GM23338 (cell line): ENCODE measurements at regions not wholly inside any gene's neighbourhood (a gene's known extent, or its start where the extent isn't known, plus 50 kb on each side); places are given as distances from the start of the nearest gene placed in this dataset.

ENCODE experiments used
- ATAC-seq: fragments of 200-7000 bp; cut with Tn5 transposase; 3 replicates; pipeline ENCODE4 v1.9.1; 2020
- DNase-seq: peaks from one replicate; pipeline ENCODE4 v3.0.0-alpha.2; 2015; ENCODE audit warnings: low spot score
- H2AFZ ChIP-seq: fragments of 200-600 bp; sonication (generic); 2 replicates; pipeline ENCODE4 v1.8.0; 2016; ENCODE audit warnings: antibody characterized with exemption, mild to moderate bottlenecking, moderate library complexity
- H3F3A ChIP-seq: fragments of 200-600 bp; sonication (generic); replicated peaks from 2 replicates; pipeline ENCODE4 v1.8.0; 2017; ENCODE audit warnings: antibody characterized with exemption, mixed run types, low read depth
- H3K27ac ChIP-seq: fragments of 200-600 bp; sonication (generic); 2 replicates; pipeline ENCODE4 v1.6.1; 2016; ENCODE audit warnings: low read depth
- H3K27me3 ChIP-seq: fragments of 200-600 bp; sonication (generic); 2 replicates; pipeline ENCODE4 v1.8.0; 2016; ENCODE audit warnings: mild to moderate bottlenecking, mixed run types, moderate library complexity; ENCODE audit not compliant: insufficient read depth
- H3K36me3 ChIP-seq: fragments of 200-600 bp; sonication (generic); 2 replicates; pipeline ENCODE4 v1.8.0; 2016; ENCODE audit warnings: mild to moderate bottlenecking; ENCODE audit not compliant: insufficient read depth
- H3K4me1 ChIP-seq: fragments of 200-600 bp; sonication (generic); 2 replicates; pipeline ENCODE4 v1.8.0; 2016; ENCODE audit warnings: mild to moderate bottlenecking, moderate library complexity; ENCODE audit not compliant: insufficient read depth
- H3K4me2 ChIP-seq: fragments of 200-600 bp; sonication (generic); 2 replicates; pipeline ENCODE4 v1.7.1; 2017; ENCODE audit warnings: mixed run types
- H3K4me3 ChIP-seq: fragments of 200-600 bp; sonication (generic); 2 replicates; pipeline ENCODE4 v1.6.1; 2016; ENCODE audit warnings: mixed run types
- H3K79me2 ChIP-seq: fragments of 200-600 bp; sonication (generic); replicated peaks from 2 replicates; pipeline ENCODE4 v1.8.0; 2017; ENCODE audit warnings: mild to moderate bottlenecking; ENCODE audit not compliant: insufficient read depth
- H3K9me2 ChIP-seq: fragments of 200-600 bp; sonication (generic); 2 replicates; pipeline ENCODE4 v1.8.0; 2017; ENCODE audit not compliant: insufficient read depth
- H4K20me1 ChIP-seq: fragments of 200-600 bp; sonication (generic); replicated peaks from 2 replicates; pipeline ENCODE4 v1.8.0; 2017; ENCODE audit warnings: mild to moderate bottlenecking; ENCODE audit not compliant: insufficient read depth
- H3K27ac Mint-ChIP-seq: 2 replicates; pipeline ENCODE4 v1.8.0; 2020; ENCODE audit warnings: inconsistent platforms, mild to moderate bottlenecking, moderate library complexity, mixed read lengths
- H3K27me3 Mint-ChIP-seq: 3 replicates; pipeline ENCODE4 v1.8.0; 2022; ENCODE audit warnings: low read depth, mild to moderate bottlenecking, moderate library complexity, mixed read lengths, inconsistent platforms; ENCODE audit not compliant: insufficient read depth, poor library complexity
- H3K36me3 Mint-ChIP-seq: 3 replicates; pipeline ENCODE4 v1.8.0; 2021; ENCODE audit warnings: low read depth, mild to moderate bottlenecking, inconsistent platforms, moderate library complexity, mixed read lengths
- H3K4me1 Mint-ChIP-seq: 3 replicates; pipeline ENCODE4 v1.8.0; 2020; ENCODE audit warnings: mild to moderate bottlenecking, inconsistent platforms, mixed read lengths
- H3K4me3 Mint-ChIP-seq: 3 replicates; pipeline ENCODE4 v1.8.0; 2021; ENCODE audit warnings: moderate library complexity, mild to moderate bottlenecking, inconsistent platforms, mixed read lengths
- H3K9me3 Mint-ChIP-seq: 3 replicates; pipeline ENCODE4 v1.8.0; 2020; ENCODE audit warnings: moderate library complexity, mild to moderate bottlenecking, inconsistent platforms, mixed read lengths
- CREB1 ChIP-seq: fragments of 250-450 bp; sonication (Bioruptor Pico); IDR thresholded peaks from 2 replicates; pipeline ENCODE4 v1.5.0; 2020; ENCODE audit warnings: low read depth, mild to moderate bottlenecking, moderate library complexity
- ETS1 ChIP-seq: IDR thresholded peaks from 2 replicates; pipeline ENCODE4 v1.6.1; 2016; ENCODE audit warnings: antibody characterized with exemption
- EZH2 ChIP-seq: fragments of 200-600 bp; sonication (generic); IDR thresholded peaks from one replicate; pipeline ENCODE4 v1.8.0; 2017; ENCODE audit warnings: antibody characterized with exemption, mild to moderate bottlenecking, low read depth; ENCODE audit not compliant: unreplicated experiment
- EZH2phosphoT487 ChIP-seq: fragments of 200-600 bp; sonication (generic); IDR thresholded peaks from one replicate; pipeline ENCODE4 v1.8.1; 2018; ENCODE audit warnings: antibody characterized with exemption; ENCODE audit not compliant: unreplicated experiment
- JUNB ChIP-seq: IDR thresholded peaks from one replicate; pipeline ENCODE4 v1.6.1; 2016; ENCODE audit warnings: antibody characterized with exemption; ENCODE audit not compliant: unreplicated experiment
- NANOG ChIP-seq: IDR thresholded peaks from 2 replicates; pipeline ENCODE4 v1.6.1; 2016; ENCODE audit warnings: antibody characterized with exemption, borderline replicate concordance
- POLR2AphosphoS5 ChIP-seq: IDR thresholded peaks from 2 replicates; pipeline ENCODE4 v1.6.1; 2016; ENCODE audit warnings: antibody characterized with exemption, low read depth
- REST ChIP-seq: IDR thresholded peaks from one replicate; pipeline ENCODE4 v1.6.1; 2018; ENCODE audit warnings: antibody characterized with exemption; ENCODE audit not compliant: unreplicated experiment
- STAT1 ChIP-seq: IDR thresholded peaks from one replicate; pipeline ENCODE4 v1.6.1; 2016; ENCODE audit warnings: antibody characterized with exemption; ENCODE audit not compliant: unreplicated experiment
- ZNF114 ChIP-seq: fragments of 250-450 bp; sonication (Bioruptor Pico); IDR thresholded peaks from 2 replicates; pipeline ENCODE4 v1.5.0; 2020; ENCODE audit warnings: mild to moderate bottlenecking, moderate library complexity
- ZNF331 ChIP-seq: fragments of 250-450 bp; sonication (Bioruptor Pico); IDR thresholded peaks from 2 replicates; pipeline ENCODE4 v1.5.0; 2020; ENCODE audit warnings: low read depth, mild to moderate bottlenecking, moderate library complexity
- ZNF462 ChIP-seq: fragments of 250-450 bp; sonication (Bioruptor Pico); IDR thresholded peaks from 2 replicates; pipeline ENCODE4 v1.5.0; 2020; ENCODE audit warnings: mild to moderate bottlenecking, moderate library complexity
- TF ChIP-seq, protein P1 (sequence below), 2 experiments: fragments of 200-600 bp in 1 of 2; sonication (generic) in 1 of 2; conservative IDR thresholded peaks; 2 replicates each; pipeline versions ENCODE4 v1.5.1 to v1.6.1; 2016 to 2017; ENCODE audit warnings: antibody characterized with exemption in 2 of 2, low read depth in 2 of 2, mild to moderate bottlenecking in 2 of 2, moderate library complexity in 1 of 2

GRCh38 chr7:26916336-26916735 is 51.9 kb upstream of the SKAP2 start:
- H3K27ac ChIP-seq: no peak overlapping the region
- no peak overlapping the region for H3K4me2 ChIP-seq
- H3K27ac Mint-ChIP-seq: no peak overlapping the region
- no peaks in the 10 kb centered on the region for H3K36me3 Mint-ChIP-seq
- DNase-seq (no peak), ATAC-seq (no peak)
- no peaks in the 10 kb centered on the region for H3K36me3 ChIP-seq
- H3K4me1 ChIP-seq: peaks cover 27% of the 10 kb centered on the region
- no peaks in the 10 kb centered on the region for H3K79me2 ChIP-seq
- no peaks in the 10 kb centered on the region for H3K27me3 ChIP-seq
- no peaks in the 10 kb centered on the region for H3F3A ChIP-seq
- no peak overlapping the region for H3K4me3 ChIP-seq
- peaks cover 17% of the 10 kb centered on the region for H3K4me1 Mint-ChIP-seq
- H3K9me3 Mint-ChIP-seq: no peaks in the 10 kb centered on the region
- no peaks in the 10 kb centered on the region for H3K9me2 ChIP-seq
- TF ChIP-seq ZNF331 (CRISPR knock-in tag) (no peak), REST (no peak), JUNB (no peak), ETS1 (no peak), CREB1 (CRISPR knock-in tag) (no peak), ZNF114 (CRISPR knock-in tag) (no peak), POLR2AphosphoS5 (no peak), STAT1 (no peak), ZNF462 (CRISPR knock-in tag) (no peak), EZH2 (no peak), NANOG (no peak), EZH2phosphoT487 (no peak)
- TF ChIP-seq, protein P1, sequence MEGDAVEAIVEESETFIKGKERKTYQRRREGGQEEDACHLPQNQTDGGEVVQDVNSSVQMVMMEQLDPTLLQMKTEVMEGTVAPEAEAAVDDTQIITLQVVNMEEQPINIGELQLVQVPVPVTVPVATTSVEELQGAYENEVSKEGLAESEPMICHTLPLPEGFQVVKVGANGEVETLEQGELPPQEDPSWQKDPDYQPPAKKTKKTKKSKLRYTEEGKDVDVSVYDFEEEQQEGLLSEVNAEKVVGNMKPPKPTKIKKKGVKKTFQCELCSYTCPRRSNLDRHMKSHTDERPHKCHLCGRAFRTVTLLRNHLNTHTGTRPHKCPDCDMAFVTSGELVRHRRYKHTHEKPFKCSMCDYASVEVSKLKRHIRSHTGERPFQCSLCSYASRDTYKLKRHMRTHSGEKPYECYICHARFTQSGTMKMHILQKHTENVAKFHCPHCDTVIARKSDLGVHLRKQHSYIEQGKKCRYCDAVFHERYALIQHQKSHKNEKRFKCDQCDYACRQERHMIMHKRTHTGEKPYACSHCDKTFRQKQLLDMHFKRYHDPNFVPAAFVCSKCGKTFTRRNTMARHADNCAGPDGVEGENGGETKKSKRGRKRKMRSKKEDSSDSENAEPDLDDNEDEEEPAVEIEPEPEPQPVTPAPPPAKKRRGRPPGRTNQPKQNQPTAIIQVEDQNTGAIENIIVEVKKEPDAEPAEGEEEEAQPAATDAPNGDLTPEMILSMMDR (conservative IDR thresholded peaks at IDR 0.05; ENCODE audit: low read depth in 2 of 2): no peak
- no peak overlapping the region for H3K4me3 Mint-ChIP-seq
- no peaks in the 10 kb centered on the region for H3K27me3 Mint-ChIP-seq
- no peak overlapping the region for H2AFZ ChIP-seq
- no peaks in the 10 kb centered on the region for H4K20me1 ChIP-seq
